Endothelial cell of umbilical vein (primary cell): ENCODE measurements at regions not wholly inside any gene's neighbourhood (a gene's known extent, or its start where the extent isn't known, plus 50 kb on each side); places are given as distances from the start of the nearest gene placed in this dataset.

Experiments
- BruUV-seq: library from RNA; stranded (reverse); fragments of 400-500 nt; replicated peaks from 2 replicates; lab custom pipeline; 2021; lab: Mats Ljungman, UMichigan
- CTCF ChIA-PET: fragments of 300-600, 350-600 bp; sonication (Branson Sonifier 250); formaldehyde crosslinking; loops from one replicate; lab custom pipeline; 2021; ENCODE audit warnings: antibody characterized with exemption, inconsistent platforms; lab: Charles Lee
- POLR2A ChIA-PET: fragments of 300-600, 350-600 bp; sonication (Branson Sonifier 250); formaldehyde crosslinking; loops from one replicate; lab custom pipeline; 2021; ENCODE audit warnings: antibody characterized with exemption, inconsistent platforms; lab: Charles Lee
- DNase-seq: peaks from one replicate; pipeline ENCODE4 v3.0.0-alpha.2; 2011; ENCODE audit warnings: low read depth, low spot score
- FAIRE-seq: peaks from 2 replicates; lab custom pipeline; 2011; peaks lifted over from hg19 to GRCh38; lab: Jason Lieb, UNC
- H2AFZ ChIP-seq: 2 replicates; pipeline ENCODE4 v1.6.0; 2012; ENCODE audit warnings: low read depth, low read length, control low read depth, inconsistent platforms
- H3K27ac ChIP-seq: 2 replicates; pipeline ENCODE4 v1.5.1; 2011; ENCODE audit warnings: low read depth, mild to moderate bottlenecking, control low read depth, low read length, moderate library complexity; ENCODE audit not compliant: insufficient read depth
- H3K27me3 ChIP-seq, 2 experiments: 2 replicates each; pipeline versions ENCODE4 v1.6.0 to v1.6.1; 2011; ENCODE audit warnings: low read length in 2 of 2, mixed read lengths in 1 of 2; ENCODE audit not compliant: control insufficient read depth in 2 of 2, insufficient read depth in 2 of 2
- H3K36me3 ChIP-seq, 2 experiments: 2 replicates in 1 of 2; 3 replicates in 1 of 2; pipeline ENCODE4 v1.5.1; 2011; ENCODE audit warnings: low read length in 2 of 2, mild to moderate bottlenecking in 1 of 2, moderate library complexity in 1 of 2; ENCODE audit not compliant: control insufficient read depth in 2 of 2, insufficient read depth in 2 of 2; ENCODE audit errors: extremely low read depth in 1 of 2
- H3K4me1 ChIP-seq: 3 replicates; pipeline ENCODE4 v1.5.1; 2011; ENCODE audit warnings: mild to moderate bottlenecking, low read length; ENCODE audit not compliant: control insufficient read depth, insufficient read depth; ENCODE audit errors: extremely low read depth
- H3K4me2 ChIP-seq: 2 replicates; pipeline ENCODE4 v1.6.1; 2011; ENCODE audit warnings: low read length, control low read depth, mixed read lengths; ENCODE audit not compliant: insufficient read depth
- H3K4me3 ChIP-seq, 3 experiments: fragments of 200-600 bp in 1 of 3; sonication (generic), shearing (Covaris generic) in 1 of 3; replicated peaks in 1 of 3; 2 replicates each; pipeline ENCODE4 v1.5.1; 2011 to 2016; ENCODE audit warnings: control low read depth in 3 of 3, low read length in 3 of 3, mild to moderate bottlenecking in 2 of 3, inconsistent platforms in 1 of 3, low read depth in 1 of 3, moderate library complexity in 1 of 3; ENCODE audit not compliant: insufficient read depth in 1 of 3
- H3K79me2 ChIP-seq: 2 replicates; pipeline ENCODE4 v1.6.0; 2012; ENCODE audit warnings: low read length, inconsistent platforms; ENCODE audit not compliant: control insufficient read depth, insufficient read depth
- H3K9ac ChIP-seq: replicated peaks from 2 replicates; pipeline ENCODE3; 2011; ENCODE audit warnings: low read length, control low read depth; ENCODE audit not compliant: insufficient read depth; ENCODE audit errors: extremely low read depth
- H3K9me1 ChIP-seq: replicated peaks from 3 replicates; pipeline ENCODE4 v1.6.0; 2011; ENCODE audit warnings: mild to moderate bottlenecking, low read length; ENCODE audit not compliant: control insufficient read depth, insufficient read depth; ENCODE audit errors: extremely low read depth
- H3K9me3 ChIP-seq: replicated peaks from 2 replicates; pipeline ENCODE4 v1.5.1; 2012; ENCODE audit warnings: low read length, inconsistent platforms; ENCODE audit not compliant: control insufficient read depth, insufficient read depth
- H4K20me1 ChIP-seq: replicated peaks from 2 replicates; pipeline ENCODE3; 2011; ENCODE audit warnings: mild to moderate bottlenecking, low read length; ENCODE audit not compliant: control insufficient read depth, insufficient read depth; ENCODE audit errors: extremely low read depth
- EZH2 ChIP-seq: IDR thresholded peaks from 2 replicates; pipeline ENCODE4 v1.6.1; 2012; ENCODE audit warnings: borderline replicate concordance, low read depth, mild to moderate bottlenecking, moderate library complexity, low read length, inconsistent platforms; ENCODE audit not compliant: severe bottlenecking
- FOS ChIP-seq: IDR thresholded peaks from 2 replicates; pipeline ENCODE4 v1.6.1; 2011; ENCODE audit warnings: mild to moderate bottlenecking, low read length, moderate library complexity, borderline replicate concordance; ENCODE audit not compliant: insufficient read depth
- GATA2 ChIP-seq: IDR thresholded peaks from 2 replicates; pipeline ENCODE4 v1.7.0; 2011; ENCODE audit warnings: low read depth, mild to moderate bottlenecking, moderate library complexity, mixed read lengths, low read length; ENCODE audit not compliant: insufficient read length, insufficient read depth
- JUN ChIP-seq: IDR thresholded peaks from 2 replicates; pipeline ENCODE4 v1.6.1; 2011; ENCODE audit warnings: borderline replicate concordance, low read depth; ENCODE audit not compliant: insufficient read length, insufficient read depth
- MYC ChIP-seq: IDR thresholded peaks from one replicate; pipeline ENCODE4 v1.6.1; 2011; ENCODE audit warnings: mild to moderate bottlenecking, low read depth, low read length
- POLR2A ChIP-seq: IDR thresholded peaks from 2 replicates; pipeline ENCODE4 v1.6.1; 2012; ENCODE audit warnings: low read depth, mild to moderate bottlenecking, control low read depth, low read length
- POLR2AphosphoS5 ChIP-seq: IDR thresholded peaks from 2 replicates; pipeline ENCODE4 v1.6.1; 2012; ENCODE audit warnings: low read depth, mild to moderate bottlenecking, control low read depth, low read length, moderate library complexity; ENCODE audit not compliant: insufficient read depth
- dilution Hi-C: fragments of 300-500 bp; cut with MboI; formaldehyde crosslinking; loops from one replicate; pipeline ENCODE4 v1.15.0; 2019; ENCODE audit warnings: low sequenced_read_pairs; ENCODE audit not compliant: extremely low pct_ligation_motif_present
- intact Hi-C: fragments of 100-400 bp; cut with micrococcal nuclease; formaldehyde crosslinking; loops from one replicate; pipeline ENCODE4 v1.10.0; 2022
- TF ChIP-seq, protein P1 (sequence below): IDR thresholded peaks from 2 replicates; pipeline ENCODE4 v1.6.1; 2011; ENCODE audit not compliant: insufficient read depth, insufficient read length
- TF ChIP-seq, protein P2 (sequence below), 2 donors: IDR thresholded peaks; 1 replicate in 1 of 2; 2 replicates in 1 of 2; pipeline ENCODE4 v1.5.1; 2011; ENCODE audit warnings: low read length in 2 of 2, mild to moderate bottlenecking in 2 of 2, moderate library complexity in 2 of 2, control low read depth in 1 of 2, inconsistent platforms in 1 of 2, low read depth in 1 of 2; ENCODE audit not compliant: insufficient read depth in 1 of 2; ENCODE audit errors: extremely low read depth in 1 of 2

GRCh38 chr2:106638580-106638979 is 151.4 kb downstream of the CD8B2 start:
- CTCF ChIA-PET = no interaction called here
- POLR2A ChIA-PET = no interaction called here
- Histone ChIP-seq H3K27me3 (no peaks in the 10 kb centered on the region), H3K9me1 (no peaks in the 10 kb centered on the region), H3K4me1 (no peaks in the 10 kb centered on the region), H3K4me2 (no peak overlapping the region), H3K4me3 (no peak overlapping the region), H3K9ac (no peak overlapping the region), H3K79me2 (no peaks in the 10 kb centered on the region), H3K27ac (no peak overlapping the region), H2AFZ (no peak overlapping the region), H3K9me3 (no peaks in the 10 kb centered on the region), H3K36me3 (no peaks in the 10 kb centered on the region), H4K20me1 (no peaks in the 10 kb centered on the region)
- intact Hi-C loops = no loop called here
- dilution Hi-C loops = no loop called here
- FAIRE-seq = no peak
- no TSS peak for BruUV-seq
- TF ChIP-seq, protein P1, sequence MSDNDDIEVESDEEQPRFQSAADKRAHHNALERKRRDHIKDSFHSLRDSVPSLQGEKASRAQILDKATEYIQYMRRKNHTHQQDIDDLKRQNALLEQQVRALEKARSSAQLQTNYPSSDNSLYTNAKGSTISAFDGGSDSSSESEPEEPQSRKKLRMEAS = no peak
- TF ChIP-seq JUN (no peak), FOS (no peak), POLR2A (no peak), POLR2AphosphoS5 (no peak), EZH2 (no peak), GATA2 (no peak), MYC (no peak)
- TF ChIP-seq, protein P2, sequence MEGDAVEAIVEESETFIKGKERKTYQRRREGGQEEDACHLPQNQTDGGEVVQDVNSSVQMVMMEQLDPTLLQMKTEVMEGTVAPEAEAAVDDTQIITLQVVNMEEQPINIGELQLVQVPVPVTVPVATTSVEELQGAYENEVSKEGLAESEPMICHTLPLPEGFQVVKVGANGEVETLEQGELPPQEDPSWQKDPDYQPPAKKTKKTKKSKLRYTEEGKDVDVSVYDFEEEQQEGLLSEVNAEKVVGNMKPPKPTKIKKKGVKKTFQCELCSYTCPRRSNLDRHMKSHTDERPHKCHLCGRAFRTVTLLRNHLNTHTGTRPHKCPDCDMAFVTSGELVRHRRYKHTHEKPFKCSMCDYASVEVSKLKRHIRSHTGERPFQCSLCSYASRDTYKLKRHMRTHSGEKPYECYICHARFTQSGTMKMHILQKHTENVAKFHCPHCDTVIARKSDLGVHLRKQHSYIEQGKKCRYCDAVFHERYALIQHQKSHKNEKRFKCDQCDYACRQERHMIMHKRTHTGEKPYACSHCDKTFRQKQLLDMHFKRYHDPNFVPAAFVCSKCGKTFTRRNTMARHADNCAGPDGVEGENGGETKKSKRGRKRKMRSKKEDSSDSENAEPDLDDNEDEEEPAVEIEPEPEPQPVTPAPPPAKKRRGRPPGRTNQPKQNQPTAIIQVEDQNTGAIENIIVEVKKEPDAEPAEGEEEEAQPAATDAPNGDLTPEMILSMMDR (IDR thresholded peaks at IDR 0.05; ENCODE audit: extremely low read depth in 1 of 2, insufficient read depth in 1 of 2, low read depth in 1 of 2, low read length in 2 of 2) = no peak
- no peak for DNase-seq
